Neural crest cell (in vitro differentiated cells): ENCODE measurements at regions not wholly inside any gene's neighbourhood (a gene's known extent, or its start where the extent isn't known, plus 50 kb on each side); places are given as distances from the start of the nearest gene placed in this dataset.

Experiments used
- DNase-seq: peaks from one replicate; pipeline ENCODE4 v3.0.0; 2021; ENCODE audit warnings: low read depth, mixed read lengths, low spot score
- H3K27ac Mint-ChIP-seq: one replicate; pipeline ENCODE4 v1.8.0; 2021; ENCODE audit warnings: mild to moderate bottlenecking, mixed read lengths; ENCODE audit not compliant: unreplicated experiment
- H3K27me3 Mint-ChIP-seq: 2 replicates; pipeline ENCODE4 v1.8.0; 2021; ENCODE audit warnings: low read depth, mild to moderate bottlenecking, mixed read lengths
- H3K36me3 Mint-ChIP-seq: 2 replicates; pipeline ENCODE4 v1.8.0; 2021; ENCODE audit warnings: low read depth, mild to moderate bottlenecking, mixed read lengths
- H3K4me1 Mint-ChIP-seq: 2 replicates; pipeline ENCODE4 v1.8.0; 2021; ENCODE audit warnings: mixed read lengths
- H3K4me3 Mint-ChIP-seq: one replicate; pipeline ENCODE4 v1.8.0; 2021; ENCODE audit warnings: mild to moderate bottlenecking, mixed read lengths
- H3K9me3 Mint-ChIP-seq: 2 replicates; pipeline ENCODE4 v1.8.0; 2021; ENCODE audit warnings: mixed read lengths
- TF ChIP-seq, protein P1 (sequence below): fragments of 200-600 bp; sonication (generic); conservative IDR thresholded peaks from 2 replicates; pipeline ENCODE4 v1.5.0; 2021; ENCODE audit warnings: antibody characterized with exemption, mild to moderate bottlenecking

DNA sequence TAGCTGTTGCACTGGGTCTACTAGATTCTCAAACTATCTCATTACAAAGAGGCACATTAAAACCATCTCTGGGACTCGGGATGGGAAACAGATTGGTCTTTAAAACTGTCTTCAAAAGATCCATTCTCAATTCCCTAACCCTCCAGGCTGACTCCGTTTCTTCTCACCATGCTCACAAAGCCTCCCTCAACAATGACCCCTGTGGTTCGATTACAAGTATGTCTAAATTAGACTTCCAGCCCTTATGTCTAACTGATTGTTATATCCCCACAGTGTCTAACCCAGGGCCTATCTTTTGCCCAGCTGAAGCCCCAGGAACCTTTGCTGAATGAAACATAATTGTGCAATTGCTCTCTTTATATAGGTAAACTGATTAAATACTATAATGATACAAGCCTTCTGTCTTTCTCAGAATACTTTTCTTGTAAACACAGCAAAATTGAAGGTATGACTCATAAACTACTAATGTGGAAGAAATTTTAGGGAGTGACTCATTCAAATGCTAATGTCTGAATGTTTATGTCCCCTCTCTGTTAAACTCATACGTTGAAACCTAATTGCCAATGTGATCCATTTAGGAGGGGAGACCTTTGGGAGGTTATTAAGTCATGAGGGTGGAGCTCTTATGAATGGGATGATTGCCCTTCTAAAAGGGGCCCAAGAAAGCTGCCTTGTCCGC is 65.6 kb upstream of the DAB1 start:
- no peak overlapping the region for H3K4me3 Mint-ChIP-seq
- DNase-seq, result no peak
- TF ChIP-seq, protein P1, sequence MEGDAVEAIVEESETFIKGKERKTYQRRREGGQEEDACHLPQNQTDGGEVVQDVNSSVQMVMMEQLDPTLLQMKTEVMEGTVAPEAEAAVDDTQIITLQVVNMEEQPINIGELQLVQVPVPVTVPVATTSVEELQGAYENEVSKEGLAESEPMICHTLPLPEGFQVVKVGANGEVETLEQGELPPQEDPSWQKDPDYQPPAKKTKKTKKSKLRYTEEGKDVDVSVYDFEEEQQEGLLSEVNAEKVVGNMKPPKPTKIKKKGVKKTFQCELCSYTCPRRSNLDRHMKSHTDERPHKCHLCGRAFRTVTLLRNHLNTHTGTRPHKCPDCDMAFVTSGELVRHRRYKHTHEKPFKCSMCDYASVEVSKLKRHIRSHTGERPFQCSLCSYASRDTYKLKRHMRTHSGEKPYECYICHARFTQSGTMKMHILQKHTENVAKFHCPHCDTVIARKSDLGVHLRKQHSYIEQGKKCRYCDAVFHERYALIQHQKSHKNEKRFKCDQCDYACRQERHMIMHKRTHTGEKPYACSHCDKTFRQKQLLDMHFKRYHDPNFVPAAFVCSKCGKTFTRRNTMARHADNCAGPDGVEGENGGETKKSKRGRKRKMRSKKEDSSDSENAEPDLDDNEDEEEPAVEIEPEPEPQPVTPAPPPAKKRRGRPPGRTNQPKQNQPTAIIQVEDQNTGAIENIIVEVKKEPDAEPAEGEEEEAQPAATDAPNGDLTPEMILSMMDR, result no peak
- peaks cover 5% of the 10 kb centered on the region for H3K9me3 Mint-ChIP-seq
- H3K36me3 Mint-ChIP-seq, result no peaks in the 10 kb centered on the region
- H3K4me1 Mint-ChIP-seq, result peaks cover 20% of the 10 kb centered on the region
- H3K27ac Mint-ChIP-seq, result peak overlapping the region; percentile 72
- H3K27me3 Mint-ChIP-seq, result no peaks in the 10 kb centered on the region

DNA sequence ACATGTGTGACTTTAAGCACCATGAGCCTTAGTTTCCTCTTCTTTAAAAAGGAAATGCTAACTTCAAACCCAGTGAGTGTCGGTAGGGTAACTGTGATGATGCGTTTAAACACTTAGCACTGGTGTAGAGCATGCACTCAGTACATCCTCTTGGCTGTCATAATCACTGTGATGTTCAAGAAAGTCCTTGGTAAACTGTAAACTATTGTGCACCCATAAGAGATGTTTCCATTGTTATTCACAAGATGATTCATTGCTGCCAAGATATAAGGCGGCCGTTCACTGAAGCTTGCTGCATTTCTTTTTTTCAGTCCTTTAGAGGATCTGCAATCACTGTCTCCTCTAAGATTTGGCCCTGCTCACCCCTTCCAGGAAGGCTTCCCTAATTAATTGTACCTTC is 61.8 kb upstream of the DAB1 start:
- H3K36me3 Mint-ChIP-seq, result no peaks in the 10 kb centered on the region
- no peak overlapping the region for H3K4me3 Mint-ChIP-seq
- H3K9me3 Mint-ChIP-seq, result peaks cover 5% of the 10 kb centered on the region
- no peaks in the 10 kb centered on the region for H3K27me3 Mint-ChIP-seq
- H3K27ac Mint-ChIP-seq, result no peak overlapping the region
- no peak for DNase-seq
- TF ChIP-seq, protein P1, result no peak
- H3K4me1 Mint-ChIP-seq, result peaks cover 9% of the 10 kb centered on the region

DNA sequence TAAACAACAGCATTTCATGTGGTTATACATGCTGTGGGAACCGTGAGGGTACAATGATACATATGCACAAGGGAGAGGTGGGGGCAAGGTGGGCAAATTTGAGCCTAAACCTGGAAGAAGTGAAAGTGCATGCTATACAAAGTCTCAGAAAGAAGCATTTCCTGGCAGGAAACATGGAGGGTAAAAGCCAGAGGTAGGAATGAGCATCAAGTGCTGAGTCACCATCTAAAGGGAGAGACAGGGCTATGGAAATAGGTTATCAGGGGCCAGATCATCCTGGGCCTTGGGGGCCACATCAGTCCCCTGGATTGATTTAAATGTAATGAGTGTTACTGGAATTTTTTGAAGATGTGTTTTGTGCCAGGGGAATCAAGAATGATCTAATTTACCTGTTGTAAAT is 60.1 kb upstream of the DAB1 start:
- Mint-ChIP-seq H3K27me3 (no peaks in the 10 kb centered on the region), H3K36me3 (no peaks in the 10 kb centered on the region), H3K9me3 (no peaks in the 10 kb centered on the region), H3K4me3 (no peak overlapping the region), H3K27ac (peak overlapping the region; percentile 5), H3K4me1 (peaks cover under 1% of the 10 kb centered on the region)
- no peak for DNase-seq
- TF ChIP-seq, protein P1, result no peak

DNA sequence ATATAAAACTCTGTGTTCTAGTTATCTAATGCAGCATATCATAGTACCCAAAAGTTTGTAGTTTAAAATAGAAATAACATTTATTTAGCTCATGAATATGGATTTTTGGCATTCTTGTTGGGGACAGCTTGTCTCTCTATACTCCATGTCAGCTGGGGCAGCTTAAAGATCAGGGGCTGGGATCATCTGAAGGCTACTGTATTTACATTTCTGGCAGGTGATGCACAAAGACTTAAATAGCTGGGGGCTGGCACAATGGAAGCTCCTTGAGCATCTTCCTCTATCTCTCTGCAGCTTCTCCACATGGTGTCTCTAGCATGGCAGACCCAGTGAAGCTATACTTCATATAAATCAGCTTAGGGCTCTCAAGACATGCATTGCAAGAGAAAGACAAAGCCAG is 55.6 kb upstream of the DAB1 start:
- TF ChIP-seq, protein P1, result no peak
- Mint-ChIP-seq H3K9me3 (no peaks in the 10 kb centered on the region), H3K4me1 (no peaks in the 10 kb centered on the region), H3K27ac (no peak overlapping the region), H3K36me3 (no peaks in the 10 kb centered on the region), H3K27me3 (no peaks in the 10 kb centered on the region), H3K4me3 (no peak overlapping the region)
- no peak for DNase-seq

DNA sequence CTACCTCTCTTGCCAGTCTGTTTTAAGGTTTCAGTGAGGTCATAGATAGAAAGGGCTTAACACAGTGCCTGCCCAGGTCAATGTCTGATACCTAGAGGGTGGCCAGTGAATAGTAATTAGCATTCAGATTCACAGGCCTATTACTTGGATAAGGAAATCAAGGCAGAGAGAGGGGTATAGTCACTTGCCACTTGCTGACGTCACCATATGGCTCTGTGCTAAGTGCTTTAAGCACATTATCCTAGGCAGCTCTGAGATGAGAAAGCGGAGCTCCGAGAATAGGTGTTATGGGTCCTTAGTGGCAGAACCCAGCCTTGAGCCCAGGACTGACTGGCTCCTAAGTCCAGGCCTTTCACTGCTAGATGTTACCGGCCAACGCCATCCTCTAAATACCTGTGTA is 51.5 kb upstream of the DAB1 start:
- Mint-ChIP-seq H3K36me3 (peaks cover 8% of the 10 kb centered on the region), H3K27ac (no peak overlapping the region), H3K4me3 (no peak overlapping the region), H3K27me3 (no peaks in the 10 kb centered on the region), H3K4me1 (peaks cover 4% of the 10 kb centered on the region), H3K9me3 (peaks cover 10% of the 10 kb centered on the region)
- no peak for DNase-seq
- TF ChIP-seq, protein P1, result no peak
